22Rv1 (cell line): ENCODE measurements at regions not wholly inside any gene's neighbourhood (a gene's known extent, or its start where the extent isn't known, plus 50 kb on each side); places are given as distances from the start of the nearest gene placed in this dataset.

Experiments used
- CTCF ChIP-seq: fragments of 450-650 bp; IDR thresholded peaks from 2 replicates; pipeline ENCODE4 v1.5.1; 2017; ENCODE audit warnings: mild to moderate bottlenecking
- ZFX ChIP-seq: fragments of 450-650 bp; IDR thresholded peaks from 2 replicates; pipeline ENCODE4 v1.6.1; 2017; ENCODE audit warnings: antibody characterized with exemption, borderline replicate concordance

GRCh38 chr4:181792641-181793040 lies 450.6 kb upstream of the TENM3 start:
- no peak for TF ChIP-seq CTCF
- no peak for TF ChIP-seq ZFX
